K562 (cell line): ENCODE measurements at regions not wholly inside any gene's neighbourhood (a gene's known extent, or its start where the extent isn't known, plus 50 kb on each side); places are given as distances from the start of the nearest gene placed in this dataset.

ENCODE experiments used
- ATAC-seq: fragments of 200-7000 bp; cut with Tn5 transposase; 3 replicates; pipeline ENCODE4 v1.9.1; 2020; ENCODE audit warnings: moderate library complexity
- BruUV-seq: library from RNA; stranded (reverse); fragments of 400-500 nt; replicated peaks from 2 replicates; lab custom pipeline; 2021; lab: Mats Ljungman, UMichigan
- CTCF ChIA-PET: fragments of 300-600 bp; formaldehyde crosslinking; extraction: SDS; loops from one replicate; lab custom pipeline; 2021; ENCODE audit warnings: low intra/inter-chr PET ratio; lab: Yijun Ruan, JAX
- POLR2A ChIA-PET: fragments of 300-600, 350-650 bp; sonication (Branson Sonifier 250); formaldehyde crosslinking; extraction: SDS; loops from one replicate; lab custom pipeline; 2021; ENCODE audit warnings: antibody characterized with exemption, inconsistent platforms; lab: Yijun Ruan, JAX
- DNase-seq, 4 experiments: peaks; one replicate each; pipeline versions ENCODE4 v3.0.0 to v3.0.0-alpha.2; 2011 to 2018; ENCODE audit warnings: low spot score in 3 of 4, mixed read lengths in 3 of 4; ENCODE audit errors: extremely low read depth in 1 of 4
- FAIRE-seq: peaks from 2 replicates; lab custom pipeline; 2011; peaks lifted over from hg19 to GRCh38; lab: Jason Lieb, UNC
- H2AFZ ChIP-seq: 2 replicates; pipeline ENCODE4 v1.6.0; 2011; ENCODE audit warnings: low read depth, low read length, control low read depth, inconsistent platforms
- H3K27ac ChIP-seq: fragments of 200-600 bp; 3 replicates; pipeline ENCODE4 v1.8.0; 2011; ENCODE audit warnings: low read depth, mild to moderate bottlenecking, control low read depth, inconsistent platforms, low read length, moderate library complexity, mixed read lengths; ENCODE audit errors: extremely low read depth
- H3K27me3 ChIP-seq, 2 experiments: fragments of 300-600 bp in 1 of 2; 2 replicates in 1 of 2; 3 replicates in 1 of 2; pipeline versions ENCODE4 v1.6.0 to v1.8.0; 2011; ENCODE audit warnings: inconsistent platforms in 2 of 2, low read length in 2 of 2, mild to moderate bottlenecking in 1 of 2, mixed read lengths in 1 of 2, moderate library complexity in 1 of 2; ENCODE audit not compliant: control insufficient read depth in 2 of 2, insufficient read depth in 2 of 2
- H3K36me3 ChIP-seq: fragments of 300-600 bp; 3 replicates; pipeline ENCODE4 v1.8.0; 2011; ENCODE audit warnings: mild to moderate bottlenecking, low read length, inconsistent platforms; ENCODE audit not compliant: control insufficient read depth, insufficient read depth
- H3K4me1 ChIP-seq, 2 experiments: fragments of 200-600 bp in 1 of 2; replicated peaks in 1 of 2; 2 replicates in 1 of 2; 3 replicates in 1 of 2; pipeline versions ENCODE4 v1.5.1 to v1.8.0; 2011; ENCODE audit warnings: inconsistent platforms in 2 of 2, low read length in 2 of 2, mild to moderate bottlenecking in 1 of 2, mixed read lengths in 1 of 2, moderate library complexity in 1 of 2; ENCODE audit not compliant: control insufficient read depth in 2 of 2, insufficient read depth in 2 of 2
- H3K4me2 ChIP-seq: 2 replicates; pipeline ENCODE4 v1.6.1; 2011; ENCODE audit warnings: low read length, control low read depth, inconsistent platforms, mixed read lengths; ENCODE audit not compliant: insufficient read depth
- H3K4me3 ChIP-seq: fragments of 200-600 bp; sonication (generic), shearing (Covaris generic); 2 replicates; pipeline ENCODE4 v1.5.1; 2016; ENCODE audit warnings: control low read depth, inconsistent platforms
- H3K79me2 ChIP-seq: fragments of 200-600 bp; 3 replicates; pipeline ENCODE4 v1.8.0; 2011; ENCODE audit warnings: low read length, inconsistent platforms; ENCODE audit not compliant: control insufficient read depth, insufficient read depth
- H3K9ac ChIP-seq, 2 experiments: 2 replicates each; pipeline versions ENCODE4 v1.6.0 to v1.6.1; 2011; ENCODE audit warnings: low read depth in 2 of 2, low read length in 2 of 2, control low read depth in 1 of 2, inconsistent platforms in 1 of 2, mild to moderate bottlenecking in 1 of 2, mixed read lengths in 1 of 2; ENCODE audit not compliant: insufficient read depth in 1 of 2
- H3K9me1 ChIP-seq: one replicate; pipeline ENCODE4 v1.6.0; 2011; ENCODE audit warnings: inconsistent platforms, mild to moderate bottlenecking, low read length, moderate library complexity; ENCODE audit not compliant: control insufficient read depth, insufficient read depth
- H3K9me3 ChIP-seq: replicated peaks from 2 replicates; pipeline ENCODE4 v1.5.1; 2011; ENCODE audit warnings: low read depth, low read length, inconsistent platforms; ENCODE audit not compliant: control insufficient read depth, insufficient read depth
- H4K20me1 ChIP-seq: replicated peaks from 2 replicates; pipeline ENCODE4 v1.6.1; 2011; ENCODE audit warnings: low read length, inconsistent platforms, mixed read lengths; ENCODE audit not compliant: control insufficient read depth, insufficient read depth
- BHLHE40 ChIP-seq: IDR thresholded peaks from 2 replicates; pipeline ENCODE4 v1.6.1; 2011; ENCODE audit warnings: low read length, improper control_type of control experiment
- MEIS2 ChIP-seq: fragments of 450-650 bp; IDR thresholded peaks from 2 replicates; pipeline ENCODE4 v1.6.1; 2014; ENCODE audit warnings: mild to moderate bottlenecking; ENCODE audit not compliant: partially characterized antibody
- PKNOX1 ChIP-seq: fragments of 450-650 bp; IDR thresholded peaks from 2 replicates; pipeline ENCODE4 v1.6.1; 2016
- SAFB2 ChIP-seq: fragments of 200-400 bp; formaldehyde crosslinking; IDR thresholded peaks from 2 replicates; pipeline ENCODE4 v1.6.1; 2018; ENCODE audit warnings: borderline replicate concordance, low read length, low read depth, moderate library complexity; ENCODE audit not compliant: severe bottlenecking
- WGBS: fragments of 100-300 bp; shearing (Covaris generic); methylation state at CpG from one replicate; pipeline ENCODE4 v1.1.6; 2016; ENCODE audit warnings: low coverage, mixed read lengths; ENCODE audit not compliant: insufficient coverage; ENCODE audit errors: missing lambda C conversion rate; 5-methylcytosine and 5-hydroxymethylcytosine counted together
- in situ Hi-C: fragments of 300-500 bp; cut with MboI; formaldehyde crosslinking; loops from 4 replicates; pipeline ENCODE4 v1.15.0; 2018; ENCODE audit warnings: inconsistent platforms, mixed read lengths
- intact Hi-C: fragments of 100-400 bp; cut with micrococcal nuclease; formaldehyde crosslinking; loops from 2 replicates; pipeline ENCODE4 v1.14.2; 2022
- TF ChIP-seq, protein P1 (sequence below): IDR thresholded peaks from 3 replicates; pipeline ENCODE4 v1.6.1; 2011; ENCODE audit warnings: borderline replicate concordance, mild to moderate bottlenecking, moderate library complexity; ENCODE audit not compliant: insufficient read length; ENCODE audit errors: extremely low read depth
- TF ChIP-seq, protein P2 (sequence below), 2 experiments: IDR thresholded peaks in 1 of 2; conservative IDR thresholded peaks in 1 of 2; 2 replicates each; pipeline ENCODE4 v1.6.1; 2016; ENCODE audit warnings: low read depth in 2 of 2, mild to moderate bottlenecking in 1 of 2, missing compliant biosample characterization in 1 of 2, missing genetic modification characterization in 1 of 2, moderate library complexity in 1 of 2

GRCh38 chr15:58284293-58284692 is 146.1 kb downstream of the AQP9 start (continued):
- TF ChIP-seq, protein P1, sequence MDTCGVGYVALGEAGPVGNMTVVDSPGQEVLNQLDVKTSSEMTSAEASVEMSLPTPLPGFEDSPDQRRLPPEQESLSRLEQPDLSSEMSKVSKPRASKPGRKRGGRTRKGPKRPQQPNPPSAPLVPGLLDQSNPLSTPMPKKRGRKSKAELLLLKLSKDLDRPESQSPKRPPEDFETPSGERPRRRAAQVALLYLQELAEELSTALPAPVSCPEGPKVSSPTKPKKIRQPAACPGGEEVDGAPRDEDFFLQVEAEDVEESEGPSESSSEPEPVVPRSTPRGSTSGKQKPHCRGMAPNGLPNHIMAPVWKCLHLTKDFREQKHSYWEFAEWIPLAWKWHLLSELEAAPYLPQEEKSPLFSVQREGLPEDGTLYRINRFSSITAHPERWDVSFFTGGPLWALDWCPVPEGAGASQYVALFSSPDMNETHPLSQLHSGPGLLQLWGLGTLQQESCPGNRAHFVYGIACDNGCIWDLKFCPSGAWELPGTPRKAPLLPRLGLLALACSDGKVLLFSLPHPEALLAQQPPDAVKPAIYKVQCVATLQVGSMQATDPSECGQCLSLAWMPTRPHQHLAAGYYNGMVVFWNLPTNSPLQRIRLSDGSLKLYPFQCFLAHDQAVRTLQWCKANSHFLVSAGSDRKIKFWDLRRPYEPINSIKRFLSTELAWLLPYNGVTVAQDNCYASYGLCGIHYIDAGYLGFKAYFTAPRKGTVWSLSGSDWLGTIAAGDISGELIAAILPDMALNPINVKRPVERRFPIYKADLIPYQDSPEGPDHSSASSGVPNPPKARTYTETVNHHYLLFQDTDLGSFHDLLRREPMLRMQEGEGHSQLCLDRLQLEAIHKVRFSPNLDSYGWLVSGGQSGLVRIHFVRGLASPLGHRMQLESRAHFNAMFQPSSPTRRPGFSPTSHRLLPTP: no peak

DNA sequence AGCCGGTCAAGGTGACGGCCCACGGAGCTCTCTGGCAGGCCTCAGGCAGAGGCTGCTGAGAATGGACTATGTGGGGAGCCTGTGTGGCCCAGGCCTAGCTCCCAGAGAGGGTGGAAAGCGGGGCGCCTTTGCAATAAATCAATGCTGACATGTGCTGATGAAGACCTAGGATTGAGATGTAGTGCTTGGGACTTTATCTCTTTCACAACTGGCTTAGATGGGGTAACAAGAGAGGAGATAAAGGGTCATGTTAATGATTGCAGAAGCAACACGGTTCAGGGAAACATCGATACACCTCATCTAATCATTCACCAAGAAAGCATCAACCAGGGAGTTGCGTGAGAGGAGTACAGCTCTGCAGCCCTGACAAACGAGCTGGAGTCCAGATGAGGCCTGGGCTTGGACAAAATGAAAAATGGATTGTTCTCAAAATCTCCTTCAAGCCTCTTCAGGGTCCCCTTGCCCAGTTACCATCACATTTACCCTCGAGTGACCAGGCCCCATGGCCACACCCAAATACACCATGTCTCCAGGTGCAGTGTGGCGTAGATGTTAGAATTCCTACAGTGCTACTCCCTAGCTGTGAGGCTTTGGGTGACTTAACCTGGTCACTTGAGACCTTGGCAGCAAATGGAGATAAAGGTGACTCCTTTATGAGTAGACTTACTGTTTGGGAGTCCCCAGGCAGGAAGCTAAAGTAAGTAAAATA is 146.4 kb upstream of the LIPC start:
- ChIA-PET POLR2A (no interaction called here), CTCF (no interaction called here)
- TF ChIP-seq SAFB2 (no peak), MEIS2 (peak; percentile 59), PKNOX1 (peak; percentile 32; the same call in 1 of the 2 replicates), BHLHE40 (no peak)
- TF ChIP-seq, protein P2, sequence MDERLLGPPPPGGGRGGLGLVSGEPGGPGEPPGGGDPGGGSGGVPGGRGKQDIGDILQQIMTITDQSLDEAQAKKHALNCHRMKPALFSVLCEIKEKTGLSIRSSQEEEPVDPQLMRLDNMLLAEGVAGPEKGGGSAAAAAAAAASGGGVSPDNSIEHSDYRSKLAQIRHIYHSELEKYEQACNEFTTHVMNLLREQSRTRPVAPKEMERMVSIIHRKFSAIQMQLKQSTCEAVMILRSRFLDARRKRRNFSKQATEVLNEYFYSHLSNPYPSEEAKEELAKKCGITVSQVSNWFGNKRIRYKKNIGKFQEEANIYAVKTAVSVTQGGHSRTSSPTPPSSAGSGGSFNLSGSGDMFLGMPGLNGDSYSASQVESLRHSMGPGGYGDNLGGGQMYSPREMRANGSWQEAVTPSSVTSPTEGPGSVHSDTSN (CRISPR knock-in tag; IDR thresholded peaks at IDR 0.05; ENCODE audit: low read depth): no peak
- TF ChIP-seq, protein P2 (tag; conservative IDR thresholded peaks at IDR 0.05; ENCODE audit: low read depth): peak; percentile 52; the same call in 1 of the 2 replicates
- no peaks in the 10 kb centered on the region for H3K9me1 ChIP-seq
- no peak overlapping the region for H3K4me2 ChIP-seq
- intact Hi-C loops: no loop called here
- no peaks in the 10 kb centered on the region for H3K9me3 ChIP-seq
- ATAC-seq (no peak), FAIRE-seq (no peak), DNase-seq (no peak)
- no peaks in the 10 kb centered on the region for H3K36me3 ChIP-seq
- no peaks in the 10 kb centered on the region for H4K20me1 ChIP-seq
- no peak overlapping the region for H3K4me3 ChIP-seq
- 0 out of 4 replicates have a peak overlapping the region, but pooled peaks of 1 of the 2 experiments have one; percentile 29 for H3K9ac ChIP-seq
- no peaks in the 10 kb centered on the region for H3K27me3 ChIP-seq
- 42% methylated on average over 11 of the region's 11 CpGs for WGBS
- in situ Hi-C loops: no loop called here
- H3K27ac ChIP-seq: no peak overlapping the region
- BruUV-seq: no TSS peak
- peaks cover 9 to 10% of the 10 kb centered on the region in 2 experiments; a peak in 3 of 5 replicates for H3K4me1 ChIP-seq
- no peaks in the 10 kb centered on the region for H3K79me2 ChIP-seq
- no peak overlapping the region for H2AFZ ChIP-seq
